ENCODE measurements at regions not wholly inside any gene's neighbourhood (a gene's known extent, or its start where the extent isn't known, plus 50 kb on each side); places are given as distances from the start of the nearest gene placed in this dataset.

DNA sequence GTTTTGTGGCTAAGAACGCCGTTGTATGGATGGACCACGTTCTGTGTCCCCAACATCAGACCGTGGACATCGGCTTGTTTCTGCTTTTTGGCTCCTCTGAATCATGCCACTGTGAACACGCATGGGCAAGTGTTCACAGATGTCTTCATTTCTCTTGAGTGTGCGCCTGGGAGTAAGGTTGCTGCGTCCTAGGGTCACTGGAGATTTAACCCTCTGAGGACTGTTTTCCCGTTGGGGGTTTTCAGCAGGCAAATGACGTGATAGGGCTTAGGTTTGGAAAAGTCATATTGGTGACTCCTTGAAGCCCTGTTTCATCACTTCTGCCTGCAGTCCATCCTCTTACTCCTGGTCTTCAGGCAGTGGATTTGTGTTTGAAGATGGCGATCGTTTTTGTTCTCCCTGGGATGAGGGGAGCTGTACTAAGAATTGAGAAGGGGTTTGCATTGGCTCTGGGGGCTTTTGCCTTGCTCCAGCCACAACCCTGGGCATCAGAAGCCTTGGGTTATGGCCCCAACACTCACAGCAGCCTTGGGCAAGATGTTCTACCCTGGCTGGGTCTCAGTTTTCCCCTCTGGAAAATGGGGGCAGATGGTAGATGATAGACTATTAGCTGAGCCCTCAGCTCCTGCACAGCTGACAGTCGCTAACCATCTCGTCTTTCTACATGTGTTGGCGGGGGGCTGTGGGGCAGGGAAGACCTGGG lies 67.2 kb upstream of the CIBAR2 start:
- Mint-ChIP-seq H3K4me1 (ENCODE audit: low read depth) (peaks cover 10% of the 10 kb centered on the region), H3K9me3 (ENCODE audit: low read depth) (peaks cover 4% of the 10 kb centered on the region), H3K27ac (ENCODE audit: unreplicated experiment) (no peak overlapping the region), H3K4me3 (ENCODE audit: unreplicated experiment) (no peak overlapping the region), H3K36me3 (ENCODE audit: low read depth) (peaks cover 8% of the 10 kb centered on the region), H3K27me3 (ENCODE audit: low read depth) (no peaks in the 10 kb centered on the region)
- no peak for DNase-seq (ENCODE audit: low spot score)
- TF ChIP-seq CTCF (IDR thresholded peaks at IDR 0.05), result no peak

GRCh38 chr16:85180047-85180826 lies 68.0 kb upstream of the CIBAR2 start:
- no peaks in the 10 kb centered on the region for H3K27me3 Mint-ChIP-seq (ENCODE audit: low read depth)
- H3K36me3 Mint-ChIP-seq (ENCODE audit: low read depth), result peaks cover 14% of the 10 kb centered on the region
- no peak for DNase-seq (ENCODE audit: low spot score)
- peaks cover 10% of the 10 kb centered on the region for H3K9me3 Mint-ChIP-seq (ENCODE audit: low read depth)
- no peak overlapping the region for H3K4me3 Mint-ChIP-seq (ENCODE audit: unreplicated experiment)
- peaks cover 4% of the 10 kb centered on the region for H3K4me1 Mint-ChIP-seq (ENCODE audit: low read depth)
- H3K27ac Mint-ChIP-seq (ENCODE audit: unreplicated experiment), result no peak overlapping the region
- no peak for TF ChIP-seq CTCF (IDR thresholded peaks at IDR 0.05)

DNA sequence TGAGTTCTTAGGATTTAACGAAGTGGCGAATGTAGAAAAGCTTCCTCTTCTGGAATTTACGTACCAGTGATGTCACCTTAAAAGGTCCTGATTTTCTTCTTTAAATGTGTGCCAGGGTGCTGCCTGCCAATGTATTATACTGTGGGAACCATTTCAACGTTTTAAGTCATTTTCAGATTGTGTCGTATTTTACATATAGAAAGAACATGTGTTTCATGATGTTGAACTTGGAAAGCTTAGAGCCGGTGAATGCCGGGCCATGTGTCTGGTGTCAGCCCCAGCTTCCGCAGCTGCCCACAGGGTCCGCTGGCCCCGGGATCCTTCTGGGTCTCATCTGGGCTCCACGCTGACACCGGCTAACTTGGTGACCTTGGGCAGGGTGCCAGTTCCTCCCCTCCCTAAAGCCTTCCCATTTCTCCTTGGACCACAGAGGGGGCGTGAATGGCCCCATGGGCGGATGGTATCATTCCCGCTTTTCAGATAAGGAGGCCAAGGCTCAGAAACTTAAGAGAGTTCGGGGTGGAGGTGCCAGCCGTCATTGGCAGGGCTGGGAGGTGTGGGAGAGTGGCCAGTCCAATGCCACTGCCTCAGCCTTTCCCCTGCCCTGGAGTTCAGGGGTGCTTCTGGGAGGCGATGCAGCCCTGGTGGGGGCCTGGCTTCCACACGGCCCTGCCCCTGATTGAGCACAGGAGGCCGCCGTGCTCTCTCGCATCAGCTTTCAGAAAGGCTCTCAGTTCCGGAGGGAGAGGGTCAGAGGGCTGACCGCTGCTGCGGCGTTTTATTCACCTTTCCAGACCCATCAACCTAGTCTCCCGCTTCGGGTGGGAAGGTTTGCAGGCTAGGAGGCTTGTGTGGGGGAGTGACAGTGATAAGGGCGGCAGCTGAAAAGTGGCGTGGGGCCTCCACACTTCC lies 68.8 kb upstream of the CIBAR2 start:
- H3K4me1 Mint-ChIP-seq (ENCODE audit: low read depth), result peaks cover 1% of the 10 kb centered on the region
- peaks cover 10% of the 10 kb centered on the region for H3K9me3 Mint-ChIP-seq (ENCODE audit: low read depth)
- peaks cover 14% of the 10 kb centered on the region for H3K36me3 Mint-ChIP-seq (ENCODE audit: low read depth)
- no peak for DNase-seq (ENCODE audit: low spot score)
- no peak overlapping the region for H3K4me3 Mint-ChIP-seq (ENCODE audit: unreplicated experiment)
- TF ChIP-seq CTCF (IDR thresholded peaks at IDR 0.05), result no peak
- no peaks in the 10 kb centered on the region for H3K27me3 Mint-ChIP-seq (ENCODE audit: low read depth)
- no peak overlapping the region for H3K27ac Mint-ChIP-seq (ENCODE audit: unreplicated experiment)

DNA sequence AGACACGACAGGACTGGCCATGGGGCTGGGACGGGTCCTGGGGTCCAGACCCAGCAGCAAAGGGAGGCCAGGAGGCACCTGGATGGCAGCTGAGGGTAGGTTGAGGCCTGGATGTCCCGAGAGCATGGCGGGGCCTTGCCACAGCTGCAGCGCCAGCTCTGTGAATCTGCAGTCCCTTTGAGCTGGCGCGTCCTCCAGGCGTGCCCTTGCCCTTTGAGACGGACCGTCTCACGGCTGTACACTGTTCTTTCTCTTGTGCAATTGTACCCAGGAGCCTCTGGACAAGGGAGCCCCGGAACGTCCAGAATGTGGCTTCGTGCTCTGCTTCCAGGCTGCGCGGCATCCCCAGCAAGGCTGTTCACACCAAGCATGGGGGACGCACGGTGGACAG lies 69.5 kb upstream of the CIBAR2 start:
- peaks cover 14% of the 10 kb centered on the region for H3K36me3 Mint-ChIP-seq (ENCODE audit: low read depth)
- H3K27ac Mint-ChIP-seq (ENCODE audit: unreplicated experiment), result no peak overlapping the region
- no peak for TF ChIP-seq CTCF (IDR thresholded peaks at IDR 0.05)
- H3K27me3 Mint-ChIP-seq (ENCODE audit: low read depth), result no peaks in the 10 kb centered on the region
- peaks cover 10% of the 10 kb centered on the region for H3K9me3 Mint-ChIP-seq (ENCODE audit: low read depth)
- H3K4me3 Mint-ChIP-seq (ENCODE audit: unreplicated experiment), result no peak overlapping the region
- DNase-seq (ENCODE audit: low spot score), result no peak
- H3K4me1 Mint-ChIP-seq (ENCODE audit: low read depth), result peaks cover 2% of the 10 kb centered on the region

DNA sequence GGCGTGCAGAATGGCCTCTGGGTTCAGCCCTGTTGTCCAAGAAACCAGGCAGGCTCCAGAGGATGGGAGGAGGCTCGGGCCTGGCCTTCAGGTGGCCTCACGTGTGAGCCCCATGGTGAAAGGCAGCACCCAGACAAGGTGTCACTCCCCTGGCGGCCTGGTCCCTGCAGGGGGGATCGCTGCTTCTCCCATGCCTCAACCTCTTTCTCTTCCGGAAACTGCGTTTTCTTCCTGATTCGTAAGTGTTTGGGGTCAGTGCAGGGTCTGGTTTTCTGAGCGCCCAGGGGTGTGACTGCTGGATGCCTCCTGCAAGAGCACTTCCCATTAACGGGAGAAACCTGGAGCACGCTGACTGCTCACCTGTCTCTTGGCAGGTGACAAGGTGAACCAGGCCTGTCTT lies 70.0 kb upstream of the CIBAR2 start:
- Mint-ChIP-seq H3K9me3 (ENCODE audit: low read depth) (peaks cover 10% of the 10 kb centered on the region), H3K27me3 (ENCODE audit: low read depth) (no peaks in the 10 kb centered on the region), H3K27ac (ENCODE audit: unreplicated experiment) (no peak overlapping the region), H3K4me3 (ENCODE audit: unreplicated experiment) (no peak overlapping the region), H3K4me1 (ENCODE audit: low read depth) (peaks cover 5% of the 10 kb centered on the region), H3K36me3 (ENCODE audit: low read depth) (peaks cover 14% of the 10 kb centered on the region)
- no peak for DNase-seq (ENCODE audit: low spot score)
- TF ChIP-seq CTCF (IDR thresholded peaks at IDR 0.05), result no peak

All from chondrocyte (in vitro differentiated cells).